Thoracic aorta (tissue), 2 donors: ENCODE measurements at regions not wholly inside any gene's neighbourhood (a gene's known extent, or its start where the extent isn't known, plus 50 kb on each side); places are given as distances from the start of the nearest gene placed in this dataset.
"Not testable (repeated sequence)": the region's sequence is repeated elsewhere in the genome, so short reads cannot be mapped to it uniquely, and the experiment has no call there.

ENCODE experiments used
- ATAC-seq: fragments of 150-250 bp; one replicate; pipeline ENCODE4 v1.8.0; 2017; ENCODE audit warnings: low read depth; ENCODE audit not compliant: insufficient number of reproducible peaks, low FRiP score
- DNase-seq: peaks from one replicate; pipeline ENCODE4 v3.0.0-alpha.2; 2020; ENCODE audit warnings: low spot score
- H3K27ac ChIP-seq, 2 donors: fragments of 200-600 bp; sonication (generic); 1 replicate in 1 of 2; 2 replicates in 1 of 2; pipeline ENCODE4 v1.5.1; 2016; ENCODE audit warnings: mild to moderate bottlenecking in 2 of 2, moderate library complexity in 2 of 2
- H3K27me3 ChIP-seq: fragments of 200-600 bp; sonication (generic); replicated peaks from 2 replicates; pipeline ENCODE4 v1.6.0; 2016; ENCODE audit warnings: mild to moderate bottlenecking; ENCODE audit not compliant: insufficient read depth
- H3K36me3 ChIP-seq: fragments of 200-600 bp; sonication (generic); one replicate; pipeline ENCODE4 v1.5.1; 2016
- H3K4me1 ChIP-seq, 2 donors: fragments of 200-600 bp; sonication (generic); 1 replicate in 1 of 2; 2 replicates in 1 of 2; pipeline versions ENCODE4 v1.5.1 to v1.6.0; 2016; ENCODE audit warnings: low read depth in 2 of 2, mild to moderate bottlenecking in 1 of 2; ENCODE audit not compliant: control insufficient read depth in 1 of 2
- H3K4me3 ChIP-seq: fragments of 200-600 bp; sonication (generic); 2 replicates; pipeline ENCODE4 v1.5.1; 2016; ENCODE audit warnings: mild to moderate bottlenecking
- H3K9me3 ChIP-seq: fragments of 200-600 bp; sonication (generic); 2 replicates; pipeline ENCODE4 v1.5.1; 2016
- CTCF ChIP-seq: fragments of 200-600 bp; sonication (generic); IDR thresholded peaks from one replicate; pipeline ENCODE4 v1.5.1; 2019; ENCODE audit warnings: antibody characterized with exemption

DNA sequence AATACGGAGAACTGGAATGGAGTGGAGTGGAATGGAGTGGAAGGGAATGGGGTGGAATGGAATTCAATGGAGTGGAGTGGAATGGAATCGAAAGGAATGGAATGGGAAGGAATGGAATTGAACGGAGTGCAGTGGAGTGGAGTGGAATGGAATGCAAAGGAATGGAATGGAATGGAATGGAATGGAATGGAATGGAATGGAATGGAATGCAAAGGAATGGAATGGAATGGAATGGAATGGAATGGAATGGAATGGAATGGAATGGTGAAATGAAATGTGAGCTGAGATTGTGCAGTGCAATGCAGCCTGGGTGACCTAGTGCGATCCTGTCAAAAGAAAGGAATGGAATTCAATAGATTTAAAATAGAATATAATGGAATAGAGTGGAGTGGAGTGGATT is 357.3 kb upstream of the WSB1 start:
- not testable (repeated sequence) for H3K36me3 ChIP-seq, H3K27me3 ChIP-seq, DNase-seq, ATAC-seq, H3K4me3 ChIP-seq, H3K27ac ChIP-seq, H3K9me3 ChIP-seq, H3K4me1 ChIP-seq

DNA sequence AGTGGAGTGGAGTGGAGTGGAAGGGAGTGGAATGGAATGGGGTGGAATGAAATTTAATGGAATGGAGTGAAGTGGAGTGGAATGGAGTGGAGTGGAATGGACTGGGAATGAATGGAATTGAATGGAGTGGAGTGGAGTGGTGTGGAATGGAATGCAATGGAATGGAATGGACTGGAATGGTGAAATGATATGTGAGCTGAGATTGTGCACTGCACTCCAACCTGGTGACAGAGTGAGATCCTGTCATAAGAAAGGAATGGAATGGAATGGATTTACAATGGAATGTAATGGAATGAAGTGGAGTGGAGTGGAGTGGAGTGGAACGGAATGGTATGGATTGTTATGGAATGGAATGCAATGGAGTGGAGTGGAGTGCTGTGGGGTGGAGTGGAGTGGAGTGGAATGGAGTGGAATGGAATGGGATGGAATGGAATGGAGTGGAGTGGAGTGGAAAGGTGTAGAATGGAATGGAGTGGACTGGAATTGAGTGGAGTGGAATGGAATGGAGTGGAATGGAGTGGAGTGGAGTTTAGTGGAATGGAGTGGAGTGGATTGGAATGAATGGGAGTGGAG is 356.1 kb upstream of the WSB1 start:
- H3K9me3 ChIP-seq, H3K4me3 ChIP-seq, H3K27me3 ChIP-seq, H3K27ac ChIP-seq, H3K36me3 ChIP-seq, H3K4me1 ChIP-seq, DNase-seq: not testable (repeated sequence)
- ATAC-seq: peak; percentile 77

DNA sequence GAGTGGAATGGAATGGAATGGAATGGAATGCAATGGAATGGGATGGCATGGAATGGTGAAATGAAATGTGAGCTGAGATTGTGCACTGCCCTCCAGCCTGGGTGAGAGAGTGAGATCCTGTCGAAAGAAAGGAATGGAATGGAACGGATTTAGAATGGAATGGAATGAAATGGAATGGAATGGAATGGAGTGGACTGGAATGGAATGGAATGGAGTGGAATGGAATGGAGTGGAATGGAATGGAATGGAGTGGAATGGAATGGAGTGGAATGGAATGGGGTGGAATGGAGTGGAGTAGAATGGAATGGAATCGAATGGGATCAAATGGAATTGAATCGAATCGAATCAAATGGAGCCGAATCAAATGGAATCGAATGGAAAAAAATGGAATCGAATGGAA is 354.2 kb upstream of the WSB1 start:
- not testable (repeated sequence) for ATAC-seq, H3K36me3 ChIP-seq, H3K27me3 ChIP-seq, H3K4me1 ChIP-seq, H3K4me3 ChIP-seq, H3K9me3 ChIP-seq, DNase-seq, H3K27ac ChIP-seq

DNA sequence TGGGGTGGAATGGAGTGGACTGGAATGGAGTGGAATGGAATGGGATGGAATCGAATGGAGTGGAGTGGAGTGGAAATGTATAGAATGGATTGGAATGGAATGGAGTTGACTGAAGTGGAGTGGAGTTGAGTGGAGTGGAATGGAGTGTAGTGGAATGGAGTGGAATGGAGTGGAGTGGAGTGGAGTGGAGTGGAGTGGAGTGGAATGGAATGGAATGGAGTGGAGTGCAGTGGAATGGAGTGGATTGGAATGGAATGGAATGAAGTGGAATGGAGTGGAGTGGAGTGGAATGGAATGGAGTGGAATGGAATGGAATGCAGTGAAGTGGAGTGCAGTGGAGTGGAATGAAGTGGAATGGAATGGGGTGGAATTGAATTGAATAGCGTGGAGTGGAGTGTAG is 353.3 kb upstream of the WSB1 start:
- H3K4me1 ChIP-seq, H3K27ac ChIP-seq, H3K4me3 ChIP-seq, ATAC-seq, H3K27me3 ChIP-seq, DNase-seq, H3K9me3 ChIP-seq, H3K36me3 ChIP-seq: not testable (repeated sequence)

DNA sequence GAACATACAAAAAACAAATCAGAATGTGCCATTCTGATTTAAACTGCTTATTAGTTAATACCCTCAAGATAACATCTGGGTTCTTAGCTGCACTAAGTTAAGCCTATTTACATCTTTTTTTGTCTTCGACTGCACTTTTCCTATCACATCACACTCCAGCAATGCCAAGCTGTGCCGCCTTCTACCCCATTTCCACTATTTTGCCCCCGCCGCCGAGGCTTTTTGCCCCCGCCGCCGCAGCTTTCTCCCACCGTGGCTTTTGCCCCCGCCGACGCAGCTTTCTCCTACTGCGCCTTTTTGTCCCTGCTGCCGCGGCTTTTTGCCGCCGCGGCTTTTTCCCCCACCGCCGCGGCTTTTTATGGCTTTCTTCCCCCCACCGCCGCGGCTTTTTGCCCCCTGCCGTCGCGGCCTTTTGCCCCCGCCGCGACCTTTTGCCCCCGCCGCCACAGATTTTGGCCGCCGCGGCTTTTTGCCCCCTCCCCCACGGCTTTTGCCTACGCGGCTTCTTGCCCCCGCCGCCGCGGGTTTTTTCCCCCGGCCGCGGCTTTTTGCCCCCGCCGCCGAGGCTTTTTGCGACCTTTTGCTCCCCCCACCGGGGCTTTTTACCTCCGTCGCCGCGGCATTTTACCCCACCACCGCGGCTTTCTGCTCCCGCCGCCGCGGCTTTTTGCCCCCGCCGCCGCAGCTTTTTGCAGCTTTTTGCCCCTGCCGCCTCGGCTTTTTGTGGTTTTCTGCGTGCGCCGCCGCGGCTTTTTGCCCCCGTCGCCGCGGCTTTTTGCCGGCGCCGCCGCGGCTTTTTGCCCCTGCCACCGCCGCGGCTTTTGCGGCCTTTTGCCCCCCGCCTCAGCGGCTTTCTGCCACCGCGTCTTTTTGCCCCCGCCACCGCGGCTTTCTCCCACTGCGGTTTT is 331.4 kb upstream of the WSB1 start:
- H3K36me3 ChIP-seq: no peaks in the 10 kb centered on the region
- no peaks in the 10 kb centered on the region for H3K27me3 ChIP-seq
- no peak for DNase-seq
- no peak for TF ChIP-seq CTCF
- no peak overlapping the region for H3K27ac ChIP-seq
- no peaks in the 10 kb centered on the region for H3K4me1 ChIP-seq
- no peak overlapping the region for H3K4me3 ChIP-seq
- H3K9me3 ChIP-seq: no peaks in the 10 kb centered on the region
- no peak for ATAC-seq

GRCh38 chr17:26963163-26963503 is 330.8 kb upstream of the WSB1 start:
- no peak for DNase-seq
- Histone ChIP-seq H3K9me3 (no peaks in the 10 kb centered on the region), H3K4me1 (no peaks in the 10 kb centered on the region), H3K27me3 (no peaks in the 10 kb centered on the region), H3K27ac (no peak overlapping the region), H3K36me3 (no peaks in the 10 kb centered on the region), H3K4me3 (no peak overlapping the region)
- no peak for ATAC-seq
- no peak for TF ChIP-seq CTCF

DNA sequence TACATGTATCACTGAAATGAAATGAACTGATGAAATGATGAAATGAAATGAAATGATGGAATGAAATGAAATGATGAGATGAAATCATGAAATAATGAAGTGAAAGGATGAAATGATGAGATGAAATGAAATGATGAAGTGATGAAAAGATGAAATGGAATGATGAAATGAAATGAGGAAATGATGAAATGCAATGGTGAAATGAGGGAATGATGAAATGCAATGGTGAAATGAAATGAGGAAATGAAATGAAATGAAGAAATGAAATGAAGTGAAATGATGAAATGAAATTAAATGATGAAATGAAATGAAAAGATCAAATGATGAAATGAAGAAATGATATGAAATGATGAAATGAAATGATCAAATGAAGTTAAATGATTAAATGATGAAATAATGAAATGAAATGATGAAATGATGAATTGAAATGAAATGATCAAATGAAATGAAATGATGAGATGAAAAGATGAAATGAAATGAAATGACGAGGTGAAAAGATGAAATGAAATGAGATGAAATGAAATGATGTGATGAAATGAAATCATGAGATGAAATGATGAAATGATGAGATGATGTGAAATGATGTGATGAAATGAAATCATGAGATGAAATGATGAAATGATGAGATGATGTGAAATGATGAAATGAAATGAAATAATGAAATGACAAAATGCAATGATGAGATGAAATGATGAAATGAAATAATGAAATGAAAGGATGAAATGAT is 327.9 kb upstream of the WSB1 start:
- H3K27ac ChIP-seq, ATAC-seq, DNase-seq, H3K36me3 ChIP-seq, H3K27me3 ChIP-seq, H3K4me3 ChIP-seq, H3K9me3 ChIP-seq, H3K4me1 ChIP-seq: not testable (repeated sequence)

DNA sequence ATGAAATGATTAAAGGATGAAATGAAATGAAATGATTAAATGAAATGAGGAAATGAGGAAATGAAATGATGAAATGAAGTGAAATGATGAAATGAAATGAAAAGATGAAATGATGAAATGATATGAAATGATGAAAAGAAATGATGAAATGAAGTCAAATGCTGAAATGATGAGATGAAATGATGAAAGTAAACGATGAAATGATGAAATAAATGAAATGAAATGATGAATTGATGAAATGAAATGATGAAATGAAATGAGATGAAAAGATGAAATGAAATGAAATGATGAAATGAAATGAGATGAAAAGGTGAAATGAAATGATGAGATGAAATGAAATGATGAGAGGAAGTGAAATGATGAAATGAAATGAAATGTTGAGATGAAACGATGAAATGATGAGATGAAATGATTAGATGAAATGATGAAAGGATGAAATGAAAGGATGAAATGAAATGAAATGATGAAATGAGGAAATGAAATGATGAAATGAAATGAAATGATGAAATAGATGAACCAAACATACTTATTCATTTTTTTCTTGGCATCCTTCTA is 327.2 kb upstream of the WSB1 start:
- not testable (repeated sequence) for H3K27ac ChIP-seq, H3K9me3 ChIP-seq, H3K4me3 ChIP-seq, DNase-seq, ATAC-seq, H3K36me3 ChIP-seq, H3K4me1 ChIP-seq, H3K27me3 ChIP-seq

DNA sequence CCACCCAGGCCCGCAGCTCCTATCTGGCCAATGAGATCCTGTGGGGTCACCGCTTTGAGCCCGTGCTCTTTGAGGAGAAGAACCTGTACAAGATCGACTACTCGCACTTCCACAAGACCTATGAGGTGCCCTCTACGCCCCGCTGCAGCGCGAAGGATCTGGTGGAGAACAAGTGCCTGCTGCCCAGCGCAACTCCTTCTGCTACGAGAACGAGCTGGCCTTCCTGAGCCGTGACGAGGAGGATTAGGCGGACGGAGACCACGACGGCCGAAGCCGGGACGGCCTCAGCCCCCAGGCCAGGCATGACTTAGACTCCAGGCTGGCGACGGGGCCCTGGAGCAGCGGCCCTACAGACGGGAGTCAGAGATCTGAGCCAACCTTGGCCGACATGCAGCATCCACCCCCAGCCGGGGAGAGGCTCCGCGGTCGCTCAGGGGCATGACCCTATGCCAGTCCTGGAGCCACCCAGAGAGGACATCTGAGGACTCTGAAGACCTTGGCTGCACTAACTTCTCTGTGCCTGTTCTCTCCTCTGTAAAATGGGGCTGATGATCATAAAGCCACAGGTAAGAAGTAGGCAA is 312.0 kb upstream of the WSB1 start:
- not testable (repeated sequence) for H3K4me1 ChIP-seq, DNase-seq, H3K4me3 ChIP-seq, H3K36me3 ChIP-seq, H3K9me3 ChIP-seq, H3K27ac ChIP-seq, ATAC-seq, H3K27me3 ChIP-seq

DNA sequence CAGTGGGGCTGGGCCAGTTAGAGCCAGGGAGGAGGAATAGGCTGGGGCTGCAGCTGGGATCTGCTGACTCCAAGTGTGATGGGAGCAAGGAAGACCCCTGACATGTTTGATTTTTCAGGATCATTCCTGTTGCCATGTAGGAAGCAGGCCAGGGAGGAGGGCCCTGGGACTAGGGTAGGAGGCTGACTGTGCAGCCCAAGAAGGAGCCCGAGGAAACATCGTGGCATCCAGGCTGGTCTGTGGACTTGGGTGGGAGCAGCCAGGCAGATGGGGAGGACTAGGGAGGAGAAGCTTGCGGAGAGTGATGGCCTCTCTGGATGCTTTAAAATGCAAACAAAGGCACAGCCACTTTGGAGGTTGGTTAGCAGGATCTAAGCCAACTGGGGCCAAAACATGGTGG is 311.4 kb upstream of the WSB1 start:
- not testable (repeated sequence) for H3K9me3 ChIP-seq, ATAC-seq, H3K4me3 ChIP-seq, DNase-seq, H3K36me3 ChIP-seq, H3K4me1 ChIP-seq, H3K27me3 ChIP-seq, H3K27ac ChIP-seq
